Testis (tissue), 2 donors: ENCODE measurements at regions not wholly inside any gene's neighbourhood (a gene's known extent, or its start where the extent isn't known, plus 50 kb on each side); places are given as distances from the start of the nearest gene placed in this dataset.

Experiments used
- DNase-seq: peaks from one replicate; pipeline ENCODE4 v3.0.0-alpha.2; 2019
- H3K27ac ChIP-seq, 2 donors: fragments of 200-600 bp; sonication (generic); one replicate each; pipeline ENCODE4 v1.5.1; 2019
- H3K27me3 ChIP-seq: fragments of 200-600 bp; sonication (generic); one replicate; pipeline ENCODE4 v1.5.1; 2019
- H3K36me3 ChIP-seq: fragments of 200-600 bp; sonication (generic); one replicate; pipeline ENCODE4 v1.5.1; 2017; ENCODE audit warnings: low read depth; ENCODE audit errors: missing control alignments
- H3K4me1 ChIP-seq: fragments of 200-600 bp; sonication (generic); one replicate; pipeline ENCODE4 v1.5.1; 2019
- H3K4me3 ChIP-seq, 2 donors: fragments of 200-600 bp; sonication (generic); one replicate each; pipeline ENCODE4 v1.5.1; 2017 to 2019
- H3K9me3 ChIP-seq: fragments of 200-600 bp; sonication (generic); one replicate; pipeline ENCODE4 v1.5.1; 2017
- CTCF ChIP-seq, 3 experiments: fragments of 450-650 bp in 2 of 3; fragments of 200-600 bp in 1 of 3; sonication (generic) in 1 of 3; IDR thresholded peaks; one replicate each; pipeline ENCODE4 v1.5.1; 2016 to 2019; ENCODE audit warnings: antibody characterized with exemption in 3 of 3, mild to moderate bottlenecking in 2 of 3, moderate library complexity in 1 of 3
- POLR2A ChIP-seq: fragments of 450-650 bp; IDR thresholded peaks from one replicate; pipeline ENCODE4 v1.6.1; 2017; ENCODE audit warnings: antibody characterized with exemption, mild to moderate bottlenecking, moderate library complexity
- WGBS, 2 donors: methylation state at CpG; one replicate each; pipeline ENCODE4 v1.1.5; 2018; 5-methylcytosine and 5-hydroxymethylcytosine counted together
- intact Hi-C: fragments of 100-400 bp; cut with DNase I; formaldehyde crosslinking; loops from one replicate; pipeline ENCODE4 v1.15.1; 2023; ENCODE audit warnings: low total_unique reads

- no peaks in the 10 kb centered on the region for H3K4me1 ChIP-seq
- H3K27me3 ChIP-seq = no peaks in the 10 kb centered on the region
- 90 to 93% methylated on average over 1 of the region's 1 CpG for whole genome bisulfite sequencing, 2 donors
- no peak for TF ChIP-seq CTCF (IDR thresholded peaks at IDR 0.05)
- no peak for TF ChIP-seq POLR2A
- no peak for DNase-seq
- H3K4me3 ChIP-seq = no peak overlapping the region
- H3K9me3 ChIP-seq = no peaks in the 10 kb centered on the region
- no peaks in the 10 kb centered on the region for H3K36me3 ChIP-seq
- H3K27ac ChIP-seq = no peak overlapping the region
- intact Hi-C loops = no loop called here
Measured at GRCh38 chr5:98108497-98108896, 665.0 kb upstream of the RGMB start.

- no peaks in the 10 kb centered on the region for H3K36me3 ChIP-seq
- intact Hi-C loops = no loop called here
- WGBS, 2 donors = 87 to 91% methylated on average over 2 of the region's 2 CpGs
- DNase-seq = no peak
- no peaks in the 10 kb centered on the region for H3K9me3 ChIP-seq
- TF ChIP-seq POLR2A (no peak), CTCF (IDR thresholded peaks at IDR 0.05) (no peak)
- no peaks in the 10 kb centered on the region for H3K27me3 ChIP-seq
- H3K27ac ChIP-seq = no peak overlapping the region
- H3K4me3 ChIP-seq = no peak overlapping the region
- H3K4me1 ChIP-seq = no peaks in the 10 kb centered on the region
Measured at GRCh38 chr5:98109561-98110006, 663.9 kb upstream of the RGMB start.

GRCh38 chr5:98110282-98110691 lies 663.2 kb upstream of the RGMB start:
- Histone ChIP-seq H3K4me3 (no peak overlapping the region), H3K27me3 (no peaks in the 10 kb centered on the region), H3K9me3 (no peaks in the 10 kb centered on the region), H3K27ac (no peak overlapping the region), H3K36me3 (no peaks in the 10 kb centered on the region), H3K4me1 (no peaks in the 10 kb centered on the region)
- TF ChIP-seq CTCF (IDR thresholded peaks at IDR 0.05) = no peak
- TF ChIP-seq POLR2A = no peak
- 52 to 53% methylated on average over 4 of the region's 4 CpGs for WGBS, 2 donors
- DNase-seq = no peak
- intact Hi-C loops = no loop called here

- H3K27ac ChIP-seq = no peak overlapping the region
- H3K4me1 ChIP-seq = no peaks in the 10 kb centered on the region
- intact Hi-C loops = no loop called here
- no peaks in the 10 kb centered on the region for H3K36me3 ChIP-seq
- no peak overlapping the region for H3K4me3 ChIP-seq
- H3K9me3 ChIP-seq = no peaks in the 10 kb centered on the region
- TF ChIP-seq CTCF (IDR thresholded peaks at IDR 0.05) (no peak), POLR2A (no peak)
- H3K27me3 ChIP-seq = no peaks in the 10 kb centered on the region
- DNase-seq = no peak
- WGBS, 2 donors = 79 to 80% methylated on average over 4 of the region's 4 CpGs
Measured at GRCh38 chr5:98110791-98111190, 662.7 kb upstream of the RGMB start.

- H3K27me3 ChIP-seq = no peaks in the 10 kb centered on the region
- H3K4me3 ChIP-seq = no peak overlapping the region
- H3K27ac ChIP-seq = no peak overlapping the region
- H3K4me1 ChIP-seq = no peaks in the 10 kb centered on the region
- no peaks in the 10 kb centered on the region for H3K36me3 ChIP-seq
- no peaks in the 10 kb centered on the region for H3K9me3 ChIP-seq
- intact Hi-C loops = no loop called here
- no peak for DNase-seq
- TF ChIP-seq CTCF (IDR thresholded peaks at IDR 0.05) (no peak), POLR2A (no peak)
Measured at GRCh38 chr5:98111686-98112085, 661.8 kb upstream of the RGMB start.
